ENCODE measurements at regions not wholly inside any gene's neighbourhood (a gene's known extent, or its start where the extent isn't known, plus 50 kb on each side); places are given as distances from the start of the nearest gene placed in this dataset.

GRCh38 chr5:15433709-15434108, 66.3 kb upstream of the FBXL7 start:
- TF ChIP-seq CTCF (conservative IDR thresholded peaks at IDR 0.05; ENCODE audit: low read depth, low read length): no peak
- intact Hi-C loops (cut with micrococcal nuclease; ENCODE audit: unreplicated experiment): no loop called here
- Histone ChIP-seq H3K36me3 (ENCODE audit: insufficient read depth, low read length, poor library complexity, severe bottlenecking) (no peaks in the 10 kb centered on the region), H3K4me3 (ENCODE audit: low read depth, low read length, poor library complexity, severe bottlenecking) (no peak overlapping the region), H3K9me3 (ENCODE audit: low read depth, low read length, poor library complexity, severe bottlenecking) (no peaks in the 10 kb centered on the region), H3K27me3 (replicated peaks; ENCODE audit: insufficient read depth, low read depth, low read length, poor library complexity) (no peaks in the 10 kb centered on the region), H3K4me1 (ENCODE audit: insufficient read depth, low read length, poor library complexity, severe bottlenecking) (no peaks in the 10 kb centered on the region), H3K27ac (ENCODE audit: low read depth, low read length, poor library complexity, severe bottlenecking) (no peak overlapping the region)
- CTCF ChIA-PET: no interaction called here
- POLR2A ChIA-PET (ENCODE audit: low non-redundant PET): no interaction called here
- BruUV-seq (replicated peaks): no TSS peak
- no peak for DNase-seq (ENCODE audit: low spot score)

GRCh38 chr5:15431923-15432322, 68.1 kb upstream of the FBXL7 start:
- Histone ChIP-seq H3K36me3 (ENCODE audit: insufficient read depth, low read length, poor library complexity, severe bottlenecking) (no peaks in the 10 kb centered on the region), H3K9me3 (ENCODE audit: low read depth, low read length, poor library complexity, severe bottlenecking) (peaks cover 2% of the 10 kb centered on the region), H3K4me3 (ENCODE audit: low read depth, low read length, poor library complexity, severe bottlenecking) (no peak overlapping the region), H3K27me3 (replicated peaks; ENCODE audit: insufficient read depth, low read depth, low read length, poor library complexity) (no peaks in the 10 kb centered on the region), H3K4me1 (ENCODE audit: insufficient read depth, low read length, poor library complexity, severe bottlenecking) (no peaks in the 10 kb centered on the region), H3K27ac (ENCODE audit: low read depth, low read length, poor library complexity, severe bottlenecking) (no peak overlapping the region)
- POLR2A ChIA-PET (ENCODE audit: low non-redundant PET): no interaction called here
- CTCF ChIA-PET: no interaction called here
- BruUV-seq (replicated peaks): no TSS peak
- intact Hi-C loops (cut with micrococcal nuclease; ENCODE audit: unreplicated experiment): no loop called here
- TF ChIP-seq EZH2 (IDR thresholded peaks at IDR 0.05; ENCODE audit: borderline replicate concordance, low read depth, low read length, poor library complexity, severe bottlenecking): no peak
- TF ChIP-seq CTCF (conservative IDR thresholded peaks at IDR 0.05; ENCODE audit: low read depth, low read length): no peak
- no peak for DNase-seq (ENCODE audit: low spot score)

- ChIA-PET CTCF (no interaction called here), POLR2A (ENCODE audit: low non-redundant PET) (no interaction called here)
- Histone ChIP-seq H3K27me3 (replicated peaks; ENCODE audit: insufficient read depth, low read depth, low read length, poor library complexity) (no peaks in the 10 kb centered on the region), H3K27ac (ENCODE audit: low read depth, low read length, poor library complexity, severe bottlenecking) (no peak overlapping the region), H3K9me3 (ENCODE audit: low read depth, low read length, poor library complexity, severe bottlenecking) (peaks cover 5% of the 10 kb centered on the region), H3K4me3 (ENCODE audit: low read depth, low read length, poor library complexity, severe bottlenecking) (no peak overlapping the region), H3K4me1 (ENCODE audit: insufficient read depth, low read length, poor library complexity, severe bottlenecking) (no peaks in the 10 kb centered on the region), H3K36me3 (ENCODE audit: insufficient read depth, low read length, poor library complexity, severe bottlenecking) (no peaks in the 10 kb centered on the region)
- TF ChIP-seq EZH2 (IDR thresholded peaks at IDR 0.05; ENCODE audit: borderline replicate concordance, low read depth, low read length, poor library complexity, severe bottlenecking) (no peak), CTCF (conservative IDR thresholded peaks at IDR 0.05; ENCODE audit: low read depth, low read length) (no peak)
- no peak for DNase-seq (ENCODE audit: low spot score)
- BruUV-seq (replicated peaks): no TSS peak
- intact Hi-C loops (cut with micrococcal nuclease; ENCODE audit: unreplicated experiment): no loop called here
These were observed 74.2 kb upstream of the FBXL7 start for GRCh38 chr5:15425766-15426165.
